OCI-LY1 (cell line): ENCODE measurements at regions not wholly inside any gene's neighbourhood (a gene's known extent, or its start where the extent isn't known, plus 50 kb on each side); places are given as distances from the start of the nearest gene placed in this dataset.

ENCODE experiments used
- H2AFZ ChIP-seq: fragments of 200-600 bp; sonication (generic), shearing (Covaris generic); 2 replicates; pipeline ENCODE4 v1.6.0; 2014; ENCODE audit warnings: antibody characterized with exemption, mild to moderate bottlenecking, low read length
- H3F3A ChIP-seq: fragments of 200-600 bp; sonication (generic), shearing (Covaris generic); 2 replicates; pipeline ENCODE4 v1.6.0; 2014; ENCODE audit warnings: mild to moderate bottlenecking, antibody characterized with exemption, low read length, moderate library complexity; ENCODE audit not compliant: insufficient read depth
- H3K27ac ChIP-seq: fragments of 200-600 bp; sonication (generic); 2 replicates; pipeline ENCODE4 v1.5.1; 2014; ENCODE audit warnings: low read length, mixed run types, mild to moderate bottlenecking, low read depth; ENCODE audit not compliant: poor library complexity, severe bottlenecking
- H3K27me3 ChIP-seq: fragments of 200-600 bp; sonication (generic); 2 replicates; pipeline ENCODE4 v1.6.0; 2014; ENCODE audit warnings: antibody characterized with exemption, mild to moderate bottlenecking, low read length, moderate library complexity; ENCODE audit not compliant: insufficient read depth
- H3K36me3 ChIP-seq: fragments of 200-600 bp; sonication (generic); 2 replicates; pipeline ENCODE4 v1.6.1; 2014; ENCODE audit warnings: mild to moderate bottlenecking, antibody characterized with exemption, low read length, moderate library complexity, mixed read lengths; ENCODE audit not compliant: insufficient read depth
- H3K4me1 ChIP-seq: fragments of 200-600 bp; sonication (generic); 2 replicates; pipeline ENCODE4 v1.5.1; 2014; ENCODE audit warnings: mild to moderate bottlenecking, low read length, moderate library complexity; ENCODE audit not compliant: insufficient read depth, severe bottlenecking
- H3K4me2 ChIP-seq: fragments of 200-600 bp; sonication (generic), shearing (Covaris generic); 2 replicates; pipeline ENCODE4 v1.6.1; 2014; ENCODE audit warnings: low read length
- H3K4me3 ChIP-seq: fragments of 200-600 bp; sonication (generic); 2 replicates; pipeline ENCODE4 v1.5.1; 2014; ENCODE audit warnings: low read length, low read depth, mild to moderate bottlenecking, mixed read lengths; ENCODE audit not compliant: poor library complexity, severe bottlenecking
- H3K79me2 ChIP-seq: fragments of 200-600 bp; shearing (Covaris generic); 2 replicates; pipeline ENCODE4 v1.6.1; 2016; ENCODE audit warnings: mixed run types, low read length, mixed read lengths; ENCODE audit not compliant: insufficient read depth
- H3K9ac ChIP-seq: fragments of 200-600 bp; sonication (generic), shearing (Covaris generic); 2 replicates; pipeline ENCODE4 v1.6.1; 2014; ENCODE audit warnings: mild to moderate bottlenecking, low read length, mixed read lengths
- H3K9me2 ChIP-seq: fragments of 200-600 bp; sonication (generic), shearing (Covaris generic); 2 replicates; pipeline ENCODE4 v1.6.1; 2014; ENCODE audit warnings: low read depth, mild to moderate bottlenecking, low read length, mixed read lengths
- H3K9me3 ChIP-seq: fragments of 200-600 bp; shearing (Covaris generic); 2 replicates; pipeline ENCODE4 v1.6.1; 2014; ENCODE audit warnings: low read length, mixed read lengths
- H4K20me1 ChIP-seq: fragments of 200-600 bp; sonication (generic), shearing (Covaris generic); 2 replicates; pipeline ENCODE4 v1.6.0; 2016; ENCODE audit warnings: mild to moderate bottlenecking, low read length; ENCODE audit not compliant: insufficient read depth
- CTCF ChIP-seq: fragments of 200-600 bp; sonication (generic), shearing (Covaris generic); IDR thresholded peaks from 2 replicates; pipeline ENCODE4 v1.5.1; 2017; ENCODE audit warnings: mild to moderate bottlenecking, antibody characterized with exemption, low read length, moderate library complexity, mixed read lengths
- EZH2 ChIP-seq: fragments of 200-600 bp; sonication (generic), shearing (Covaris generic); IDR thresholded peaks from 2 replicates; pipeline ENCODE4 v1.8.0; 2017; ENCODE audit warnings: borderline replicate concordance, mixed run types, mild to moderate bottlenecking, antibody characterized with exemption, low read length, moderate library complexity, mixed read lengths

DNA sequence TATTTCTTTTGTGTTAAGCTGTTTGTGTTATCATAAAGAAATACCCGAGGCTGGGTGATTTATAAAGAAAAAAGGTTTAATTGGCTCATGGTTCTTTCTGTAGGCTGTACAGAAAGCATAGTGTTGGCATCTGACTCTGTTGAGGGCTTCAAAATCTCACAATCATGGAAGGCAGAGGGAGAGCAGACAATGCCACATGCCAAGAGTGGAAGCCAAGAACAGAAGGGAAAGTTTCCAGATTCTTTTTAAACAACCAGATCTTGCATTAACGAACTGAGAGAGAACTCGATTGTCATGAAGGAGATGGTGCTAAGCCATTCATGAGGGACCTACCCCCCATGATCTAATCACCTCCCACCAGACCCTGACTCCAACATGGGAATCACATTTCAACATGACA lies 290.1 kb downstream of the BMP2 start:
- Histone ChIP-seq H3K9me3 (no peaks in the 10 kb centered on the region), H3K4me2 (no peak overlapping the region), H3K9me2 (no peaks in the 10 kb centered on the region), H3K27me3 (no peaks in the 10 kb centered on the region), H3F3A (no peaks in the 10 kb centered on the region), H3K4me1 (no peaks in the 10 kb centered on the region), H3K27ac (no peak overlapping the region), H4K20me1 (no peaks in the 10 kb centered on the region), H3K36me3 (no peaks in the 10 kb centered on the region), H3K79me2 (no peaks in the 10 kb centered on the region), H2AFZ (no peak overlapping the region), H3K4me3 (no peak overlapping the region), H3K9ac (no peak overlapping the region)
- TF ChIP-seq CTCF (no peak), EZH2 (no peak)

GRCh38 chr20:7078804-7079203 lies 311.3 kb downstream of the BMP2 start:
- Histone ChIP-seq H3K4me3 (no peak overlapping the region), H3K4me2 (no peak overlapping the region), H3K27me3 (no peaks in the 10 kb centered on the region), H3K27ac (no peak overlapping the region), H3K79me2 (no peaks in the 10 kb centered on the region), H2AFZ (no peak overlapping the region), H3K9me3 (no peaks in the 10 kb centered on the region), H4K20me1 (no peaks in the 10 kb centered on the region), H3K36me3 (no peaks in the 10 kb centered on the region), H3K9me2 (no peaks in the 10 kb centered on the region), H3K9ac (no peak overlapping the region), H3K4me1 (no peaks in the 10 kb centered on the region), H3F3A (no peaks in the 10 kb centered on the region)
- TF ChIP-seq CTCF (no peak), EZH2 (no peak)

DNA sequence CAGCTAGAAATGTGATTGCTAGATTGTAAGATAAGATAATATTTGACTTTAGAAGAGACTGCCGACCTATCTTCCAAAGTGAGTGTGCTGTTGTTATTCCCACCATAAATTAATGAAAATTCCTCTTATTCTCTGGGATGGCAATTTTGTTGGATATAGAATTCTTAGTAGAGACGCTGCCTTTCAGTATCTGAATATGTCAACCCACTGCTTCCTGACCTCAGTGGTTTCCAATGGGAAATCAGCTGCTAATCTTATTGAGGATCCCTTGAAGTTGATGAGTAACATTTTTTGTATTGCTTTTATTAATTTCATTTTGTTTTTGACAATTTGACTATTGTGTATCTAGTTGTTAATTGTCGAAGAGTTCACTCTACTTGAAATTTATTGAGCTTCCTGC lies 313.0 kb downstream of the BMP2 start:
- H3K9me3 ChIP-seq: no peaks in the 10 kb centered on the region
- no peak overlapping the region for H3K4me2 ChIP-seq
- no peak overlapping the region for H3K27ac ChIP-seq
- no peak overlapping the region for H2AFZ ChIP-seq
- no peaks in the 10 kb centered on the region for H3F3A ChIP-seq
- H3K4me3 ChIP-seq: no peak overlapping the region
- H3K27me3 ChIP-seq: no peaks in the 10 kb centered on the region
- TF ChIP-seq CTCF: no peak
- no peak for TF ChIP-seq EZH2
- no peaks in the 10 kb centered on the region for H3K79me2 ChIP-seq
- H3K9me2 ChIP-seq: no peaks in the 10 kb centered on the region
- H3K9ac ChIP-seq: no peak overlapping the region
- no peaks in the 10 kb centered on the region for H3K36me3 ChIP-seq
- no peaks in the 10 kb centered on the region for H4K20me1 ChIP-seq
- no peaks in the 10 kb centered on the region for H3K4me1 ChIP-seq
